ENCODE measurements at regions not wholly inside any gene's neighbourhood (a gene's known extent, or its start where the extent isn't known, plus 50 kb on each side); places are given as distances from the start of the nearest gene placed in this dataset.

GRCh38 chrX:124860736-124861135, 458.9 kb upstream of the TEX13C start:
- no peak for FAIRE-seq

GRCh38 chrX:124862301-124862700, 457.4 kb upstream of the TEX13C start:
- no peak for FAIRE-seq

GRCh38 chrX:124863303-124863702, 456.4 kb upstream of the TEX13C start:
- FAIRE-seq: no peak

- no peak for FAIRE-seq
Observed at GRCh38 chrX:124887572-124887971, 432.1 kb upstream of the TEX13C start.

GRCh38 chrX:124895947-124896346, 423.7 kb upstream of the TEX13C start:
- no peak for FAIRE-seq

- no peak for FAIRE-seq
Observed at GRCh38 chrX:124902953-124903352, 416.7 kb upstream of the TEX13C start.

GRCh38 chrX:124910611-124911010, 409.1 kb upstream of the TEX13C start:
- FAIRE-seq: no peak

GRCh38 chrX:124917011-124917410, 402.7 kb upstream of the TEX13C start:
- FAIRE-seq: no peak

GRCh38 chrX:124925681-124926080, 394.0 kb upstream of the TEX13C start:
- no peak for FAIRE-seq

- no peak for FAIRE-seq
Observed at GRCh38 chrX:124931241-124931640, 388.4 kb upstream of the TEX13C start.

GRCh38 chrX:124931958-124932357, 387.7 kb upstream of the TEX13C start:
- FAIRE-seq: no peak

- FAIRE-seq: no peak
Observed at GRCh38 chrX:124938715-124939114, 381.0 kb upstream of the TEX13C start.

- FAIRE-seq: no peak
Observed at GRCh38 chrX:124940531-124940930, 379.1 kb upstream of the TEX13C start.

GRCh38 chrX:124954402-124954801, 365.3 kb upstream of the TEX13C start:
- no peak for FAIRE-seq

GRCh38 chrX:124960454-124960853, 359.2 kb upstream of the TEX13C start:
- FAIRE-seq: no peak

GRCh38 chrX:124963717-124964116, 356.0 kb upstream of the TEX13C start, which contains the start of gene TENM1:
Gene TENM1, minus strand, starts transcription at chrX:124963817.
- FAIRE-seq: no peak

GRCh38 chrX:124975456-124975855, 344.2 kb upstream of the TEX13C start:
- no peak for FAIRE-seq

- no peak for FAIRE-seq
Observed at GRCh38 chrX:124981420-124981819, 338.3 kb upstream of the TEX13C start.

GRCh38 chrX:124984140-124984813, 335.4 kb upstream of the TEX13C start:
- FAIRE-seq: no peak

GRCh38 chrX:124986284-124986683, 333.4 kb upstream of the TEX13C start:
- no peak for FAIRE-seq

GRCh38 chrX:124993735-124994134, 325.9 kb upstream of the TEX13C start:
- no peak for FAIRE-seq

GRCh38 chrX:124994404-124994803, 325.3 kb upstream of the TEX13C start:
- FAIRE-seq: no peak

GRCh38 chrX:125003746-125004446, 315.8 kb upstream of the TEX13C start:
- no peak for FAIRE-seq

GRCh38 chrX:125004799-125005198, 314.9 kb upstream of the TEX13C start:
- FAIRE-seq: peak; percentile 96

- no peak for FAIRE-seq
Observed at GRCh38 chrX:125005863-125006262, 313.8 kb upstream of the TEX13C start.

All from islet of Langerhans (tissue), 1 donor.